GM12878 (cell line): ENCODE measurements at regions not wholly inside any gene's neighbourhood (a gene's known extent, or its start where the extent isn't known, plus 50 kb on each side); places are given as distances from the start of the nearest gene placed in this dataset.

Experiments used
- ETV6 ChIP-seq, 2 experiments: fragments of 450-650 bp in 1 of 2; IDR thresholded peaks in 1 of 2; conservative IDR thresholded peaks in 1 of 2; 2 replicates each; pipeline ENCODE4 v1.6.1; 2014; ENCODE audit warnings: antibody characterized with exemption in 1 of 2, borderline replicate concordance in 1 of 2, low read depth in 1 of 2, mild to moderate bottlenecking in 1 of 2, moderate library complexity in 1 of 2
- IKZF1 ChIP-seq: fragments of 450-650 bp; conservative IDR thresholded peaks from 2 replicates; pipeline ENCODE4 v1.6.1; 2017; ENCODE audit warnings: antibody characterized with exemption, mild to moderate bottlenecking
- MXI1 ChIP-seq: fragments of 150-350 bp; IDR thresholded peaks from 2 replicates; pipeline ENCODE4 v1.6.1; 2011; ENCODE audit warnings: low read depth, mild to moderate bottlenecking, inconsistent platforms, low read length, improper control_type of control experiment
- NFXL1 ChIP-seq: fragments of 450-650 bp; IDR thresholded peaks from 2 replicates; pipeline ENCODE4 v1.6.1; 2017; ENCODE audit warnings: antibody characterized with exemption, mild to moderate bottlenecking, borderline replicate concordance
- TCF3 ChIP-seq: IDR thresholded peaks from 2 replicates; pipeline ENCODE4 v1.6.1; 2012; ENCODE audit warnings: low read depth, mild to moderate bottlenecking, low read length, borderline replicate concordance; ENCODE audit not compliant: insufficient read depth
- ZBTB11 ChIP-seq: fragments of 450-650 bp; formaldehyde crosslinking; IDR thresholded peaks from 2 replicates; pipeline ENCODE4 v1.5.0; 2022; ENCODE audit warnings: mild to moderate bottlenecking, missing genetic modification characterization
- TF ChIP-seq, protein P1 (sequence below): fragments of 450-650 bp; formaldehyde crosslinking; IDR thresholded peaks from 2 replicates; pipeline ENCODE4 v1.4.0; 2022; ENCODE audit warnings: mild to moderate bottlenecking, moderate library complexity

DNA sequence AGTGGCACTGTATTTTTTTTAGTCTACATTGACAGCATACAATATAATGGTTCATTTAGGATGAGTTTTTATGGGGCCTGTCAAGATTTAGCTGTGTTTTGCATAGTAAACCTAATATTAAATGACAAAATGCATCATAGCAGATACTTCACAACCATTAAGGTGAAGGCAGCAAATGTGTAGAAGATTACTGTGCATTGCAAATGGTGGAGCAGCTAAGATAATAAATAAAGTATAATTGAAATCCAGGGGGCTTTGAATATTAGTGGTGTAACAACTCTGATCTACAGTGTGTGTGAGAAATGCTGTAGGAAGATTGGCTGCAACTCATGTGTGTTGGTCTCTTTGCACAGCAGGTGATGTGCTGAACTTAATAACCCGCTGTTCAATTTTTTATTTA, 801.9 kb upstream of the CITED2 start (continued):
- no peak for TF ChIP-seq MXI1
- TF ChIP-seq NFXL1: no peak
- no peak for TF ChIP-seq IKZF1
- TF ChIP-seq ZBTB11: no peak
- TF ChIP-seq TCF3: no peak
- TF ChIP-seq, protein P1, sequence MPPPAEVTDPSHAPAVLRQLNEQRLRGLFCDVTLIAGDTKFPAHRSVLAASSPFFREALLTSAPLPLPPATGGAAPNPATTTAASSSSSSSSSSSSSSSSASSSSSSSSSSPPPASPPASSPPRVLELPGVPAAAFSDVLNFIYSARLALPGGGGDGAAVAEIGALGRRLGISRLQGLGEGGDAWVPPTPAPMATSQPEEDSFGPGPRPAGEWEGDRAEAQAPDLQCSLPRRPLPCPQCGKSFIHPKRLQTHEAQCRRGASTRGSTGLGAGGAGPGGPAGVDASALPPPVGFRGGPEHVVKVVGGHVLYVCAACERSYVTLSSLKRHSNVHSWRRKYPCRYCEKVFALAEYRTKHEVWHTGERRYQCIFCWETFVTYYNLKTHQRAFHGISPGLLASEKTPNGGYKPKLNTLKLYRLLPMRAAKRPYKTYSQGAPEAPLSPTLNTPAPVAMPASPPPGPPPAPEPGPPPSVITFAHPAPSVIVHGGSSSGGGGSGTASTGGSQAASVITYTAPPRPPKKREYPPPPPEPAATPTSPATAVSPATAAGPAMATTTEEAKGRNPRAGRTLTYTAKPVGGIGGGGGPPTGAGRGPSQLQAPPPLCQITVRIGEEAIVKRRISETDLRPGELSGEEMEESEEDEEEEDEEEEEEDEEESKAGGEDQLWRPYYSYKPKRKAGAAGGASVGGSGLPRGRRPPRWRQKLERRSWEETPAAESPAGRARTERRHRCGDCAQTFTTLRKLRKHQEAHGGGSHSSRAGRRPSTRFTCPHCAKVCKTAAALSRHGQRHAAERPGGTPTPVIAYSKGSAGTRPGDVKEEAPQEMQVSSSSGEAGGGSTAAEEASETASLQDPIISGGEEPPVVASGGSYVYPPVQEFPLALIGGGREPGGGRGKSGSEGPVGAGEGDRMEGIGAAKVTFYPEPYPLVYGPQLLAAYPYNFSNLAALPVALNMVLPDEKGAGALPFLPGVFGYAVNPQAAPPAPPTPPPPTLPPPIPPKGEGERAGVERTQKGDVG (CRISPR knock-in tag): no peak
- TF ChIP-seq ETV6 (conservative IDR thresholded peaks at IDR 0.05 in 1 of 2, IDR thresholded peaks at IDR 0.05 in 1 of 2; ENCODE audit: borderline replicate concordance in 1 of 2, low read depth in 1 of 2): no peak
